ENCODE measurements at regions not wholly inside any gene's neighbourhood (a gene's known extent, or its start where the extent isn't known, plus 50 kb on each side); places are given as distances from the start of the nearest gene placed in this dataset.

GRCh38 chr3:116947809-116948208 is 238.2 kb downstream of the TUSC7 start:
- Histone ChIP-seq H3K9ac (ENCODE audit: low read length) (no peak overlapping the region), H3K9me3 (replicated peaks; ENCODE audit: insufficient read depth, low read length) (no peaks in the 10 kb centered on the region), H3K4me3 (ENCODE audit: low read length) (no peak overlapping the region), H3K9me2 (replicated peaks; ENCODE audit: insufficient read depth, low read length) (no peaks in the 10 kb centered on the region; the same call in 1 of the 2 replicates), H4K20me1 (ENCODE audit: insufficient read depth, low read length) (no peaks in the 10 kb centered on the region), H2AFZ (ENCODE audit: low read length) (no peak overlapping the region), H3K4me1 (ENCODE audit: low read length) (no peaks in the 10 kb centered on the region; the same call in 1 of the 2 replicates), H3K4me2 (ENCODE audit: low read depth, low read length) (peak overlapping the region; percentile 43; the same call in 1 of the 2 replicates), H3K27me3 (replicated peaks; ENCODE audit: insufficient read depth, low read length) (no peaks in the 10 kb centered on the region), H3F3A (ENCODE audit: insufficient read depth, low read length) (no peaks in the 10 kb centered on the region), H3K79me2 (ENCODE audit: low read length) (no peaks in the 10 kb centered on the region), H3K36me3 (replicated peaks; ENCODE audit: insufficient read depth, low read length) (no peaks in the 10 kb centered on the region), H3K27ac (ENCODE audit: low read length) (no peak overlapping the region)
- TF ChIP-seq EZH2 (optimal IDR thresholded peaks at IDR 0.05; ENCODE audit: low read depth, low read length) = no peak
- TF ChIP-seq EZH2phosphoT487 (IDR thresholded peaks at IDR 0.05; ENCODE audit: low read length) = no peak
- no peak for TF ChIP-seq CTCF (IDR thresholded peaks at IDR 0.05; ENCODE audit: low read length)
- peak; percentile 51 for DNase-seq

GRCh38 chr3:116950301-116951055 is 240.9 kb downstream of the TUSC7 start:
- Histone ChIP-seq H3K27ac (ENCODE audit: low read length) (no peak overlapping the region), H3K9me3 (replicated peaks; ENCODE audit: insufficient read depth, low read length) (no peaks in the 10 kb centered on the region), H3K27me3 (replicated peaks; ENCODE audit: insufficient read depth, low read length) (no peaks in the 10 kb centered on the region), H3K4me1 (ENCODE audit: low read length) (no peaks in the 10 kb centered on the region; the same call in 1 of the 2 replicates), H3F3A (ENCODE audit: insufficient read depth, low read length) (no peaks in the 10 kb centered on the region), H2AFZ (ENCODE audit: low read length) (no peak overlapping the region), H3K36me3 (replicated peaks; ENCODE audit: insufficient read depth, low read length) (no peaks in the 10 kb centered on the region), H3K4me2 (ENCODE audit: low read depth, low read length) (no peak overlapping the region), H3K4me3 (ENCODE audit: low read length) (no peak overlapping the region), H3K9me2 (replicated peaks; ENCODE audit: insufficient read depth, low read length) (no peaks in the 10 kb centered on the region; the same call in 1 of the 2 replicates), H4K20me1 (ENCODE audit: insufficient read depth, low read length) (no peaks in the 10 kb centered on the region), H3K79me2 (ENCODE audit: low read length) (no peaks in the 10 kb centered on the region), H3K9ac (ENCODE audit: low read length) (no peak overlapping the region)
- TF ChIP-seq EZH2 (optimal IDR thresholded peaks at IDR 0.05; ENCODE audit: low read depth, low read length) (no peak), EZH2phosphoT487 (IDR thresholded peaks at IDR 0.05; ENCODE audit: low read length) (no peak), CTCF (IDR thresholded peaks at IDR 0.05; ENCODE audit: low read length) (no peak)
- no peak for DNase-seq

- Histone ChIP-seq H4K20me1 (ENCODE audit: insufficient read depth, low read length) (no peaks in the 10 kb centered on the region), H3K79me2 (ENCODE audit: low read length) (no peaks in the 10 kb centered on the region), H3K27ac (ENCODE audit: low read length) (no peak overlapping the region), H2AFZ (ENCODE audit: low read length) (no peak overlapping the region), H3K27me3 (replicated peaks; ENCODE audit: insufficient read depth, low read length) (no peaks in the 10 kb centered on the region), H3K4me2 (ENCODE audit: low read depth, low read length) (no peak overlapping the region), H3K36me3 (replicated peaks; ENCODE audit: insufficient read depth, low read length) (no peaks in the 10 kb centered on the region), H3K9me3 (replicated peaks; ENCODE audit: insufficient read depth, low read length) (no peaks in the 10 kb centered on the region), H3F3A (ENCODE audit: insufficient read depth, low read length) (no peaks in the 10 kb centered on the region), H3K4me3 (ENCODE audit: low read length) (no peak overlapping the region), H3K9ac (ENCODE audit: low read length) (no peak overlapping the region), H3K4me1 (ENCODE audit: low read length) (no peaks in the 10 kb centered on the region; the same call in 1 of the 2 replicates), H3K9me2 (replicated peaks; ENCODE audit: insufficient read depth, low read length) (no peaks in the 10 kb centered on the region; the same call in 1 of the 2 replicates)
- TF ChIP-seq EZH2 (optimal IDR thresholded peaks at IDR 0.05; ENCODE audit: low read depth, low read length) (no peak), EZH2phosphoT487 (IDR thresholded peaks at IDR 0.05; ENCODE audit: low read length) (no peak), CTCF (IDR thresholded peaks at IDR 0.05; ENCODE audit: low read length) (no peak)
- no peak for DNase-seq
Observed at GRCh38 chr3:116951610-116952009, 242.0 kb downstream of the TUSC7 start.

Measured in MM.1S (cell line).